ENCODE measurements at regions not wholly inside any gene's neighbourhood (a gene's known extent, or its start where the extent isn't known, plus 50 kb on each side); places are given as distances from the start of the nearest gene placed in this dataset.

GRCh38 chr6:79391480-79391879, 145.8 kb downstream of the LCA5 start:
- no peak for TF ChIP-seq MAX (IDR thresholded peaks at IDR 0.05)
- TF ChIP-seq EP300 (IDR thresholded peaks at IDR 0.05; ENCODE audit: borderline replicate concordance): no peak
- TF ChIP-seq TCF12 (IDR thresholded peaks at IDR 0.05; ENCODE audit: low read depth): no peak
- TF ChIP-seq NFIC (IDR thresholded peaks at IDR 0.05): no peak
- TF ChIP-seq ZBTB7A (IDR thresholded peaks at IDR 0.05; ENCODE audit: low read depth): no peak
